ENCODE measurements at regions not wholly inside any gene's neighbourhood (a gene's known extent, or its start where the extent isn't known, plus 50 kb on each side); places are given as distances from the start of the nearest gene placed in this dataset.
"Not testable (repeated sequence)": the region's sequence is repeated elsewhere in the genome, so short reads cannot be mapped to it uniquely, and the experiment has no call there.

- DNase-seq (ENCODE audit: low read depth) = no peak
- H3K4me3 ChIP-seq (ENCODE audit: low read depth, low read length) = no peak overlapping the region
- TF ChIP-seq CTCF (IDR thresholded peaks at IDR 0.05; ENCODE audit: insufficient read depth, low read depth, low read length, missing control alignments) = no peak
Measured at GRCh38 chr5:74514888-74515551, 125.5 kb downstream of the ENC1 start.

GRCh38 chr5:74511770-74512169, 128.8 kb downstream of the ENC1 start:
- DNase-seq (ENCODE audit: low read depth); H3K4me3 ChIP-seq (ENCODE audit: low read depth, low read length): not testable (repeated sequence)

- H3K4me3 ChIP-seq (ENCODE audit: low read depth, low read length) = no peak overlapping the region
- no peak for DNase-seq (ENCODE audit: low read depth)
- TF ChIP-seq CTCF (IDR thresholded peaks at IDR 0.05; ENCODE audit: insufficient read depth, low read depth, low read length, missing control alignments) = no peak
Measured at GRCh38 chr5:74510476-74511075, 130.0 kb downstream of the ENC1 start.

GRCh38 chr5:74507370-74508005, 133.0 kb downstream of the ENC1 start:
- DNase-seq (ENCODE audit: low read depth) = no peak
- no peak overlapping the region for H3K4me3 ChIP-seq (ENCODE audit: low read depth, low read length)
- no peak for TF ChIP-seq CTCF (IDR thresholded peaks at IDR 0.05; ENCODE audit: insufficient read depth, low read depth, low read length, missing control alignments)

- H3K4me3 ChIP-seq (ENCODE audit: low read depth, low read length) = no peak overlapping the region
- DNase-seq (ENCODE audit: low read depth) = no peak
- TF ChIP-seq CTCF (IDR thresholded peaks at IDR 0.05; ENCODE audit: insufficient read depth, low read depth, low read length, missing control alignments) = no peak
Measured at GRCh38 chr5:74506119-74506518, 134.4 kb downstream of the ENC1 start.

GRCh38 chr5:74504463-74504862, 136.1 kb downstream of the ENC1 start:
- no peak for TF ChIP-seq CTCF (IDR thresholded peaks at IDR 0.05; ENCODE audit: insufficient read depth, low read depth, low read length, missing control alignments)
- DNase-seq (ENCODE audit: low read depth) = no peak
- no peak overlapping the region for H3K4me3 ChIP-seq (ENCODE audit: low read depth, low read length)

- no peak overlapping the region for H3K4me3 ChIP-seq (ENCODE audit: low read depth, low read length)
- no peak for DNase-seq (ENCODE audit: low read depth)
- no peak for TF ChIP-seq CTCF (IDR thresholded peaks at IDR 0.05; ENCODE audit: insufficient read depth, low read depth, low read length, missing control alignments)
Measured at GRCh38 chr5:74502479-74502950, 138.0 kb downstream of the ENC1 start.
